B cell (primary cell): ENCODE measurements at regions not wholly inside any gene's neighbourhood (a gene's known extent, or its start where the extent isn't known, plus 50 kb on each side); places are given as distances from the start of the nearest gene placed in this dataset.

Experiments
- ATAC-seq: fragments of 200-7000 bp; cut with Tn5 transposase; one replicate; pipeline ENCODE4 v1.10.0; 2021; ENCODE audit warnings: low read depth, mild to moderate bottlenecking, moderate number of reproducible peaks, moderate library complexity
- CTCF ChIA-PET: fragments of 350-600 bp; sonication (Branson Sonifier 250); formaldehyde crosslinking; loops from one replicate; lab custom pipeline; 2021; ENCODE audit warnings: antibody characterized with exemption, inconsistent platforms; lab: Charles Lee
- POLR2A ChIA-PET: fragments of 350-600 bp; sonication (Branson Sonifier 250); formaldehyde crosslinking; loops from one replicate; lab custom pipeline; 2021; ENCODE audit warnings: antibody characterized with exemption; lab: Charles Lee
- DNase-seq: peaks from one replicate; pipeline ENCODE4 v3.0.0; 2013
- H2AFZ ChIP-seq: 2 replicates; pipeline ENCODE4 v1.6.1; 2012; ENCODE audit warnings: mild to moderate bottlenecking, low read depth, low read length; ENCODE audit not compliant: insufficient read depth, poor library complexity, severe bottlenecking
- H3K27ac ChIP-seq, 2 donors: 1 replicate in 1 of 2; 2 replicates in 1 of 2; pipeline ENCODE4 v1.5.1; 2012 to 2013; ENCODE audit warnings: low read length in 2 of 2, mild to moderate bottlenecking in 2 of 2, moderate library complexity in 1 of 2
- H3K27me3 ChIP-seq, 4 experiments: fragments of 200-600 bp in 1 of 4; sonication (generic) in 1 of 4; replicated peaks in 1 of 4; 1 replicate in 2 of 4; 2 replicates in 2 of 4; pipeline versions ENCODE4 v1.6.1 to v1.7.0; 2013 to 2016; ENCODE audit warnings: low read length in 3 of 4, mild to moderate bottlenecking in 2 of 4, mixed read lengths in 1 of 4, moderate library complexity in 1 of 4; ENCODE audit not compliant: insufficient read depth in 4 of 4, control insufficient read depth in 3 of 4; ENCODE audit errors: control extremely low read depth in 1 of 4
- H3K36me3 ChIP-seq, 2 experiments: replicated peaks in 1 of 2; 1 replicate in 1 of 2; 2 replicates in 1 of 2; pipeline versions ENCODE4 v1.6.1 to v1.7.1; 2013; ENCODE audit warnings: low read length in 1 of 2; ENCODE audit not compliant: insufficient read depth in 2 of 2, control insufficient read depth in 1 of 2; ENCODE audit errors: control extremely low read depth in 1 of 2, extremely low read depth in 1 of 2
- H3K4me1 ChIP-seq, 2 donors: fragments of 200-600 bp in 1 of 2; sonication (generic) in 1 of 2; 1 replicate in 1 of 2; 2 replicates in 1 of 2; pipeline versions ENCODE4 v1.5.1 to v1.6.1; 2013 to 2017; ENCODE audit warnings: low read length in 2 of 2; ENCODE audit not compliant: control insufficient read depth in 2 of 2, insufficient read depth in 2 of 2
- H3K4me2 ChIP-seq: replicated peaks from 2 replicates; pipeline ENCODE3; 2012; ENCODE audit warnings: mild to moderate bottlenecking, low read depth, low read length; ENCODE audit not compliant: poor library complexity, severe bottlenecking
- H3K4me3 ChIP-seq, 5 experiments: fragments of 200-600 bp in 1 of 5; sonication (generic) in 1 of 5; 1 replicate in 3 of 5; 2 replicates in 2 of 5; pipeline versions ENCODE4 v1.5.1 to v1.7.0; 2011 to 2016; ENCODE audit warnings: low read length in 4 of 5, mild to moderate bottlenecking in 4 of 5, low read depth in 2 of 5, control low read depth in 1 of 5, moderate library complexity in 1 of 5; ENCODE audit not compliant: insufficient read depth in 1 of 5; ENCODE audit errors: control extremely low read depth in 1 of 5, extremely low read depth in 1 of 5
- H3K79me2 ChIP-seq: fragments of 200-600 bp; sonication (generic); one replicate; pipeline ENCODE4 v1.6.0; 2016; ENCODE audit warnings: low read length; ENCODE audit not compliant: control insufficient read depth, insufficient read depth
- H3K9ac ChIP-seq: fragments of 200-600 bp; sonication (generic); 2 replicates; pipeline ENCODE4 v1.6.1; 2017; ENCODE audit warnings: mild to moderate bottlenecking, low read length, moderate library complexity
- H3K9me3 ChIP-seq, 3 donors: one replicate each; pipeline versions ENCODE4 v1.6.1 to v1.7.1; 2013; ENCODE audit warnings: low read length in 2 of 3; ENCODE audit not compliant: control insufficient read depth in 2 of 3, insufficient read depth in 1 of 3; ENCODE audit errors: control extremely low read depth in 1 of 3
- H4K20me1 ChIP-seq: 2 replicates; pipeline ENCODE4 v1.6.0; 2012; ENCODE audit warnings: mild to moderate bottlenecking, low read length; ENCODE audit not compliant: insufficient read depth, control insufficient read depth, poor library complexity, severe bottlenecking
- H3K27ac Mint-ChIP-seq: one replicate; pipeline ENCODE4 v1.8.0; 2021; ENCODE audit warnings: mixed read lengths
- H3K27me3 Mint-ChIP-seq: one replicate; pipeline ENCODE4 v1.8.0; 2021; ENCODE audit warnings: mixed read lengths
- H3K4me1 Mint-ChIP-seq: one replicate; pipeline ENCODE4 v1.8.0; 2021; ENCODE audit warnings: mixed read lengths
- H3K4me3 Mint-ChIP-seq: one replicate; pipeline ENCODE4 v1.8.0; 2021; ENCODE audit warnings: mixed read lengths
- H3K9me3 Mint-ChIP-seq: one replicate; pipeline ENCODE4 v1.8.0; 2022; ENCODE audit warnings: mixed read lengths; ENCODE audit not compliant: insufficient read depth
- EZH2 ChIP-seq: IDR thresholded peaks from 2 replicates; pipeline ENCODE4 v1.6.1; 2012; ENCODE audit warnings: borderline replicate concordance, low read depth, mild to moderate bottlenecking, moderate library complexity, low read length; ENCODE audit not compliant: insufficient read depth, poor library complexity, severe bottlenecking
- WGBS: methylation state at CpG from one replicate; pipeline ENCODE4 v1.1.5; 2013; ENCODE audit warnings: missing lambda C conversion rate; ENCODE audit not compliant: insufficient coverage; 5-methylcytosine and 5-hydroxymethylcytosine counted together
- intact Hi-C: fragments of 100-400 bp; cut with micrococcal nuclease; formaldehyde crosslinking; loops from one replicate; pipeline ENCODE4 v1.10.0; 2022
- TF ChIP-seq, protein P1 (sequence below): fragments of 200-600 bp; IDR thresholded peaks from one replicate; pipeline ENCODE4 v1.8.0; 2022; ENCODE audit warnings: antibody characterized with exemption, mild to moderate bottlenecking

DNA sequence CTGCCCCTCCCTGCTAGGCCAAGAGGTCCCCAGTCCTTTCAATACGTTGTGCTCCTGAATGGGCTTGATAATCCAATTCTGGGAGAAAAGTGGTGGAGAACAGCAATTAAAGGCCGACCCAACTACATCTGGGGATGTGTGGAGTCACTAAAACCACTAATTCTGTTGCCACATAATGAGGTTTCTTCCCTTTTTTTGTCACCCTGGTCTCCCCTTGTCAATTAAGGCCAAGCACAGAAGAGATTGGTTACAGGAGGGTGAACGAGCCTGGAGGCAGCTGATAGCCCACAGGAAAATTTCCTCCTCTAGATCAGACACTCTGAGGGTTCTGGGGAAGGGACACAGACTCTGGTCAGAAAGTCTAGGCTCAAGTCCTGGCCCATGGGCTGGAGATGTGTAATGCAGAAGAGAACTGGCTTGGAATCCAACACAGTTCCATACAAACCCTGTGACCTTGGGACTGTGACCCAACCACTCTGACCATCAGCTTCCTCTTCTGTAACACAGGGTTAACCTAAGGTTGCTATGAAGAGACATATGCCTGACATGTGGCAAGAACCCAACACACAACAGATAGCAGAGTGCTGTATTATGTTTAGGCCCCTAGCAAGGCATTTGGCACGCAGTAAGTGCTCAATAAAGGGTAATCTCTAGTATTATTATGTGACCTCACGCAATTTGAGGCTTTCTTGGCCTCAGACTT is 146.4 kb downstream of the CHST1 start:
- Histone ChIP-seq H3K9me3 (peaks cover 0 to 9% (median 5%) of the 10 kb centered on the region in 3 donors), H4K20me1 (no peaks in the 10 kb centered on the region), H2AFZ (no peak overlapping the region), H3K27me3 (no peaks in the 10 kb centered on the region), H3K27ac (no peak overlapping the region), H3K79me2 (no peaks in the 10 kb centered on the region), H3K36me3 (no peaks in the 10 kb centered on the region), H3K4me1 (no peaks in the 10 kb centered on the region), H3K4me2 (no peak overlapping the region), H3K9ac (no peak overlapping the region), H3K4me3 (no peak overlapping the region)
- H3K4me3 Mint-ChIP-seq = no peak overlapping the region
- no peaks in the 10 kb centered on the region for H3K4me1 Mint-ChIP-seq
- peaks cover 4% of the 10 kb centered on the region for H3K9me3 Mint-ChIP-seq
- 95% methylated on average over 2 of the region's 5 CpGs for WGBS
- DNase-seq (no peak), ATAC-seq (no peak)
- intact Hi-C loops = no loop called here
- H3K27ac Mint-ChIP-seq = no peak overlapping the region
- H3K27me3 Mint-ChIP-seq = peaks cover 6% of the 10 kb centered on the region
- CTCF ChIA-PET = no interaction called here
- POLR2A ChIA-PET = no interaction called here
- TF ChIP-seq EZH2 = no peak
- TF ChIP-seq, protein P1, sequence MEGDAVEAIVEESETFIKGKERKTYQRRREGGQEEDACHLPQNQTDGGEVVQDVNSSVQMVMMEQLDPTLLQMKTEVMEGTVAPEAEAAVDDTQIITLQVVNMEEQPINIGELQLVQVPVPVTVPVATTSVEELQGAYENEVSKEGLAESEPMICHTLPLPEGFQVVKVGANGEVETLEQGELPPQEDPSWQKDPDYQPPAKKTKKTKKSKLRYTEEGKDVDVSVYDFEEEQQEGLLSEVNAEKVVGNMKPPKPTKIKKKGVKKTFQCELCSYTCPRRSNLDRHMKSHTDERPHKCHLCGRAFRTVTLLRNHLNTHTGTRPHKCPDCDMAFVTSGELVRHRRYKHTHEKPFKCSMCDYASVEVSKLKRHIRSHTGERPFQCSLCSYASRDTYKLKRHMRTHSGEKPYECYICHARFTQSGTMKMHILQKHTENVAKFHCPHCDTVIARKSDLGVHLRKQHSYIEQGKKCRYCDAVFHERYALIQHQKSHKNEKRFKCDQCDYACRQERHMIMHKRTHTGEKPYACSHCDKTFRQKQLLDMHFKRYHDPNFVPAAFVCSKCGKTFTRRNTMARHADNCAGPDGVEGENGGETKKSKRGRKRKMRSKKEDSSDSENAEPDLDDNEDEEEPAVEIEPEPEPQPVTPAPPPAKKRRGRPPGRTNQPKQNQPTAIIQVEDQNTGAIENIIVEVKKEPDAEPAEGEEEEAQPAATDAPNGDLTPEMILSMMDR = no peak

DNA sequence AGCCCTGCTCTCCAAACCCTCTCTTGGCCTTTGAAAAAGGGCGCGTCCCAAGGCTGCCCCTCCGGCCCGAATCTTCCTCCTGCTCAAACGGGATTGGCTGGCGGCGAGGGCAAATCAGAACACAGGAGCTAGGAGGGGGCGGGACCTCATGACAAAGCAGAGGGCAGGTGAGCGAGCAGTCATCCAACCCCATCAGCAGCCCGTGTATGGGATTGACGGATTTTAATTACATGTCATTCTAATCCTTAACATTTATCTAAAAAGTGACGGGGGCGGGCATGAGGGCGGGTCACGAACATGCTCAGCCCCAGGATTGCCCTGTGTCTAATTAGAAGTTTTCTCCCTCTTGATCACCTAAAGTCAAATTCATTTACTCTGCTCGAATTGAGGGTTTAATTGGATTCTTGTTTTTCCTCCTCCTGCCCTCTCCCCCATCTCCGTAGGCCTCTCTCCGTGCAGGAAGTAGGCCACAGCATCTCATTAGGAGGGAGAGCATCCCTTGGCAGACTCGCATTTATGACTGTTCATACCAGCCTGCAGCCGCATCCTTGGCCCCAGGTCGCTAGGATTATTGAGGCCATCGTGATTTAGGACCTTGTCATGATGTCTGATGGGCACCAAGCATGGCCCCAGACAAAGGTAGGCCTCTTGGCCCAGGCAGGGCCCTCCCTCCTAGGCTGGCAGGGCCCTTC is 147.1 kb downstream of the CHST1 start:
- no peak overlapping the region for H3K27ac ChIP-seq
- POLR2A ChIA-PET = no interaction called here
- CTCF ChIA-PET = no interaction called here
- no peak overlapping the region for H2AFZ ChIP-seq
- peaks cover 0 to 7% (median 4%) of the 10 kb centered on the region in 3 donors for H3K9me3 ChIP-seq
- Mint-ChIP-seq H3K27ac (no peak overlapping the region), H3K9me3 (peaks cover 4% of the 10 kb centered on the region), H3K4me3 (no peak overlapping the region), H3K4me1 (no peaks in the 10 kb centered on the region), H3K27me3 (peaks cover 6% of the 10 kb centered on the region)
- H3K27me3 ChIP-seq = no peaks in the 10 kb centered on the region
- DNase-seq (no peak), ATAC-seq (no peak)
- H3K4me2 ChIP-seq = no peak overlapping the region
- 90% methylated on average over 21 of the region's 22 CpGs for WGBS
- H3K36me3 ChIP-seq = no peaks in the 10 kb centered on the region
- H4K20me1 ChIP-seq = no peaks in the 10 kb centered on the region
- H3K9ac ChIP-seq = no peak overlapping the region
- no peaks in the 10 kb centered on the region for H3K79me2 ChIP-seq
- H3K4me3 ChIP-seq = no peak overlapping the region
- no peaks in the 10 kb centered on the region for H3K4me1 ChIP-seq
- intact Hi-C loops = no loop called here
- TF ChIP-seq EZH2 = no peak
- TF ChIP-seq, protein P1 = no peak
